DOHH2 (cell line): ENCODE measurements at regions not wholly inside any gene's neighbourhood (a gene's known extent, or its start where the extent isn't known, plus 50 kb on each side); places are given as distances from the start of the nearest gene placed in this dataset.

Experiments
- H3F3A ChIP-seq: fragments of 200-600 bp; sonication (generic), shearing (Covaris generic); 2 replicates; pipeline ENCODE4 v1.6.0; 2016; ENCODE audit warnings: antibody characterized with exemption, mild to moderate bottlenecking; ENCODE audit not compliant: control insufficient read depth, insufficient read depth
- H3K27ac ChIP-seq: fragments of 200-600 bp; sonication (generic); 2 replicates; pipeline ENCODE4 v1.5.1; 2014; ENCODE audit warnings: low read depth, mild to moderate bottlenecking, low read length, moderate library complexity
- H3K27me3 ChIP-seq: fragments of 200-600 bp; sonication (generic); 2 replicates; pipeline ENCODE4 v1.6.1; 2014; ENCODE audit warnings: mild to moderate bottlenecking, low read length, mixed read lengths; ENCODE audit not compliant: control insufficient read depth
- H3K36me3 ChIP-seq: fragments of 200-600 bp; sonication (generic); 2 replicates; pipeline ENCODE4 v1.6.1; 2014; ENCODE audit warnings: mild to moderate bottlenecking, low read length, moderate library complexity, mixed read lengths; ENCODE audit not compliant: control insufficient read depth
- H3K4me1 ChIP-seq: fragments of 200-600 bp; sonication (generic); 2 replicates; pipeline ENCODE4 v1.6.1; 2014; ENCODE audit warnings: mild to moderate bottlenecking, low read length, mixed read lengths; ENCODE audit not compliant: control insufficient read depth
- H3K4me2 ChIP-seq: fragments of 200-600 bp; sonication (generic); 2 replicates; pipeline ENCODE4 v1.6.0; 2014; ENCODE audit warnings: mild to moderate bottlenecking, low read length, moderate library complexity
- H3K4me3 ChIP-seq: fragments of 200-600 bp; sonication (generic); 2 replicates; pipeline ENCODE4 v1.5.1; 2014; ENCODE audit warnings: mild to moderate bottlenecking, low read length, mixed read lengths
- H3K79me2 ChIP-seq: fragments of 200-600 bp; sonication (generic); 2 replicates; pipeline ENCODE4 v1.6.1; 2014; ENCODE audit warnings: mild to moderate bottlenecking, low read length, mixed read lengths; ENCODE audit not compliant: control insufficient read depth
- H3K9me2 ChIP-seq: fragments of 200-600 bp; sonication (generic); replicated peaks from 2 replicates; pipeline ENCODE4 v1.6.1; 2014; ENCODE audit warnings: mild to moderate bottlenecking, low read length, mixed read lengths; ENCODE audit not compliant: control insufficient read depth
- H3K9me3 ChIP-seq: fragments of 200-600 bp; sonication (generic); 2 replicates; pipeline ENCODE4 v1.6.1; 2014; ENCODE audit warnings: antibody characterized with exemption, low read length, mixed read lengths; ENCODE audit not compliant: control insufficient read depth, insufficient read depth
- H4K20me1 ChIP-seq: fragments of 200-600 bp; sonication (generic); 2 replicates; pipeline ENCODE4 v1.6.0; 2014; ENCODE audit warnings: low read depth, mild to moderate bottlenecking, antibody characterized with exemption, low read length, moderate library complexity; ENCODE audit not compliant: control insufficient read depth, insufficient read depth
- EZH2phosphoT487 ChIP-seq: fragments of 200-600 bp; sonication (generic); IDR thresholded peaks from 2 replicates; pipeline ENCODE4 v1.6.1; 2017; ENCODE audit warnings: borderline replicate concordance, mild to moderate bottlenecking, antibody characterized with exemption, low read length, moderate library complexity, mixed read lengths
- TF ChIP-seq, protein P1 (sequence below): fragments of 200-600 bp; sonication (generic); IDR thresholded peaks from one replicate; pipeline ENCODE4 v1.5.1; 2014; ENCODE audit warnings: antibody characterized with exemption, mild to moderate bottlenecking, low read depth, low read length; ENCODE audit not compliant: poor library complexity, severe bottlenecking

GRCh38 chr6:90701926-90702325 is 115.1 kb upstream of the MAP3K7 start:
- Histone ChIP-seq H3K27me3 (peaks cover 3% of the 10 kb centered on the region), H3K27ac (no peak overlapping the region), H3F3A (no peaks in the 10 kb centered on the region), H3K4me3 (no peak overlapping the region), H3K9me2 (no peaks in the 10 kb centered on the region), H4K20me1 (no peaks in the 10 kb centered on the region), H3K36me3 (no peaks in the 10 kb centered on the region), H3K79me2 (no peaks in the 10 kb centered on the region), H3K9me3 (no peaks in the 10 kb centered on the region), H3K4me1 (peaks cover 8% of the 10 kb centered on the region), H3K4me2 (no peak overlapping the region)
- TF ChIP-seq, protein P1, sequence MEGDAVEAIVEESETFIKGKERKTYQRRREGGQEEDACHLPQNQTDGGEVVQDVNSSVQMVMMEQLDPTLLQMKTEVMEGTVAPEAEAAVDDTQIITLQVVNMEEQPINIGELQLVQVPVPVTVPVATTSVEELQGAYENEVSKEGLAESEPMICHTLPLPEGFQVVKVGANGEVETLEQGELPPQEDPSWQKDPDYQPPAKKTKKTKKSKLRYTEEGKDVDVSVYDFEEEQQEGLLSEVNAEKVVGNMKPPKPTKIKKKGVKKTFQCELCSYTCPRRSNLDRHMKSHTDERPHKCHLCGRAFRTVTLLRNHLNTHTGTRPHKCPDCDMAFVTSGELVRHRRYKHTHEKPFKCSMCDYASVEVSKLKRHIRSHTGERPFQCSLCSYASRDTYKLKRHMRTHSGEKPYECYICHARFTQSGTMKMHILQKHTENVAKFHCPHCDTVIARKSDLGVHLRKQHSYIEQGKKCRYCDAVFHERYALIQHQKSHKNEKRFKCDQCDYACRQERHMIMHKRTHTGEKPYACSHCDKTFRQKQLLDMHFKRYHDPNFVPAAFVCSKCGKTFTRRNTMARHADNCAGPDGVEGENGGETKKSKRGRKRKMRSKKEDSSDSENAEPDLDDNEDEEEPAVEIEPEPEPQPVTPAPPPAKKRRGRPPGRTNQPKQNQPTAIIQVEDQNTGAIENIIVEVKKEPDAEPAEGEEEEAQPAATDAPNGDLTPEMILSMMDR: no peak
- no peak for TF ChIP-seq EZH2phosphoT487

DNA sequence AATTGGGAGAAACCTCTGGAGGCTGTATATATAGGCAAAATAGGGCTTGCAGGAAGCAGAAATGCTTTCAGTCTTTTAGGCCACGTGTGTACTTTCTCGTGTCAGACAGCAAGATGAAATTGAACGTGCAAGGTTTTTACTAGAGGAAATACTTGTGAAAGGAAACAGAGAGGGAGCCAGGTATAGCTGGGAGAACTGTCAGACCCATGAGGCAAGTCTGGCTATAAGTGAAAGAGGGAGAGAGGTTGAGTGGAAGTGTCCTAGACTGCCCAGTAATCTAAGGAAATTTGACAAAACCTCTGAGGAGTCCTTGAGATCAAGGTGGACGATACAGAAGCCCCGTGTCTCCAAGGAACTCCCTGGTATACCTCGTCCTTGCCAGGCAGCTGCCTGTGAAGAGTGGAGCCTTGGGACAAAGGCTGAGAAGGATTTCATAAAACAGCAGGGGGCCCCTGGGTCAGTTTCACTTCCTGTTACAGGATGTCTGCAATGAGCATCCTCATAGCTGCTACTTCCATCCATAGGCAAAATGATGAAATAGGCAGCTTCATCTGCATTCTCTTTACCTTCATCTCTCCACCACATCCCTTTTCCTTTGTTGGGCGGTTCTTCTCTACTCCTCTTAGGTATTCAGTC is 114.4 kb upstream of the MAP3K7 start:
- TF ChIP-seq, protein P1: no peak
- TF ChIP-seq EZH2phosphoT487: no peak
- Histone ChIP-seq H3K4me1 (peaks cover 8% of the 10 kb centered on the region), H4K20me1 (no peaks in the 10 kb centered on the region), H3K9me2 (no peaks in the 10 kb centered on the region), H3K27me3 (peaks cover 3% of the 10 kb centered on the region), H3K79me2 (no peaks in the 10 kb centered on the region), H3K4me2 (no peak overlapping the region), H3K4me3 (no peak overlapping the region), H3K36me3 (no peaks in the 10 kb centered on the region), H3K9me3 (no peaks in the 10 kb centered on the region), H3F3A (no peaks in the 10 kb centered on the region), H3K27ac (no peak overlapping the region)

DNA sequence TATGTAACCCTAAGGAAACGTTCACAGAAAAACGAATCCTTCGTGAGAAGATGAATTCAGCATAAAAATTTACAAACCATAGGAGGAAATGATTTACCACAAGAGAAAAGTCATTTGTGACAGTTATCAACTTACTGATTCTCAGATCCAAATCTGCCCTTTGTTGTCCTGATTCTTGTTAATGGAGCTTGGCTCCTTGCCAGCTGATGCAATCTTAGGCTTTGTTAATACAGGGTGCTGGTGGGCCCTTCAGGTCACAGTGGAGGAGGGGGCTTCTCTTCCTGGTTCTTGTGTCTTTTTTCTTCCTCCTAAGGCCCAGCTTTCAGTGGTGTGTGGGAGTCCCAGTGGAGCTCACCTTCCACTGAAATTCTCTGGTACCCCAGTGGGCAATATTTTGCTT is 108.4 kb upstream of the MAP3K7 start:
- H3K9me2 ChIP-seq: no peaks in the 10 kb centered on the region
- TF ChIP-seq EZH2phosphoT487: no peak
- TF ChIP-seq, protein P1: no peak
- no peaks in the 10 kb centered on the region for H3F3A ChIP-seq
- H3K4me3 ChIP-seq: no peak overlapping the region
- H3K9me3 ChIP-seq: no peaks in the 10 kb centered on the region
- H3K79me2 ChIP-seq: no peaks in the 10 kb centered on the region
- H3K4me1 ChIP-seq: no peaks in the 10 kb centered on the region
- no peaks in the 10 kb centered on the region for H3K36me3 ChIP-seq
- no peaks in the 10 kb centered on the region for H4K20me1 ChIP-seq
- no peak overlapping the region for H3K4me2 ChIP-seq
- peaks cover 6% of the 10 kb centered on the region for H3K27me3 ChIP-seq
- H3K27ac ChIP-seq: no peak overlapping the region
